ENCODE measurements at regions not wholly inside any gene's neighbourhood (a gene's known extent, or its start where the extent isn't known, plus 50 kb on each side); places are given as distances from the start of the nearest gene placed in this dataset.

DNA sequence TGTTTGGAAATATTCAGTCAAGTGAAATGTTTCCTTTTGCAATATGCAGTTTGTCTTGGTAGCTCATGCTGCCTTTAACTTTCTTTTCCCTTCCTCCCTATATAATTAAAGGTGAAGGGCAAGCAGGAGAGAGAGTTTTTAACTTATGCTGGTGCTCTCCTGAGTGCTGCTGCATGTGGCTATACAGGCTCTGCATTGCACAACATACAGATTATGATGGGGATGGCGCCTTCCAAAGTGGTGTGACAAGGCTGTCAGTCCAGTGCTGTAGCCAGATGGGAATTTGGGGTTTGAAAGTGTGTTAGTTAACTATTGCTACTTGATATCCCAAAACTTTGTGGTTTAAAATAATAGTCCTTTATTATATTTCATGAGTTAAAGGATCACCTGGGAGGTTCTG is 199.0 kb downstream of the ATP23 start:
- DNase-seq = no peak

DNA sequence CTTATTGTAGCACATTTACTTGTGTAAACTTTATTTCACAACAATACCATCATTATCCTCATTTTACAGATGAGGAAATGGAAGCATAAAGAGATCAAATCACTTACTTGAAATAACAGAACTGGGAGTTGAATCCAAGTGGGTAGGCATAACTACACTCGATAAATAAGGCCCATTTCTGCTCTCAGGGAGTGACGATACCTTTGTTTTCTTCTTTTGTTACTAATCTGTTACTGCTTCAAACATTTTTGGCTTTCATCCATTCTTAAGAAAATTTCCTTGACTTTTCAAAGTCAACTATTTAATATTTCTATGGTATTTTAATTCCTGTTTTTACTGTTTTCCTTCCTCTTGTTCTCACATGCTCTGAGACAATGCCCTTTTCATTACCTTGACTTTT is 201.6 kb downstream of the ATP23 start:
- no peak for DNase-seq

DNA sequence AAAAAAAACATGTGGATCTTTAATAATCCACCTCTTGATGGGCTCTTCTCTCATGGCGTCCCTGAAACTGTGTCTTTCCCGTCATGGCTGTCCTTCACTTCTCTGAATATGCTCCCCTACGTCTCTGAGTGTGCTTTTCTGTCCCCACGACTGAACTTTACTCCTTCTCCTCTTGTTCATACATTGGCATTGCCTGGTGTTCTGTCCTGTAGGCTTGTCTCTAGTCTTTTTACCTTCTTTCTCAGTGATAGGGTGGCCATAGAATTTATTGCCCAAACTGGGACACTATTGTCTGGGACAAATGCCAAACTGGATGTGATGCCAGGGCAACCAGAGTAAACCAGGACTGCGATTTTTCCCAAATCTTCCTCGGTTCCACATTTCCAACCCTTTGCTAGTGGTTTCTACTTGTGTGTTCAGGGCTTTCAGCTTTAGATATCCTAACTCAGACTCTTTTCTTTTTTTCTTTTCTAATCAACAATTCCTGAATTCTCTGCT is 202.2 kb downstream of the ATP23 start:
- no peak for DNase-seq

- no peak for DNase-seq
These were observed 207.0 kb downstream of the ATP23 start for GRCh38 chr12:58148405-58148804.

GRCh38 chr12:58148976-58149375 is 207.6 kb downstream of the ATP23 start:
- no peak for DNase-seq

DNA sequence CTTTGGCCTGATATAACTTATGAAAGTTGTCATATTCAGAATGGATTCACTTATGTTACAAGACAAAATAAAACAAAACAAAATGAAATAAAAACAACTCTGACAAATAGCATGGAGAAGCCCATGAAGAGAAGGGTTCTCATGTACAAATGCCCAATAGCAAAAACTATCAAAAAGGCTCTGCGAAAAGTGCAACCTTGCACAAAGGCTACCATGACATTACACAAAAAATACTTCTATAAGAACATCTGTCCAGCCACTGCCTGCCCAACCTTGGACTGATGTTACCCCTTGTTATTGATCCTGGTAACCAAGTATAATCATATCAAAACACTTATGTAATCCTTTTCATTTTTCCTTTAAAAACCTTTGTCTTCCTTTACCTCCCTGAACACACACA is 213.0 kb downstream of the ATP23 start:
- no peak for DNase-seq

- DNase-seq = no peak
These were observed 215.3 kb downstream of the ATP23 start for GRCh38 chr12:58156697-58157096.

DNA sequence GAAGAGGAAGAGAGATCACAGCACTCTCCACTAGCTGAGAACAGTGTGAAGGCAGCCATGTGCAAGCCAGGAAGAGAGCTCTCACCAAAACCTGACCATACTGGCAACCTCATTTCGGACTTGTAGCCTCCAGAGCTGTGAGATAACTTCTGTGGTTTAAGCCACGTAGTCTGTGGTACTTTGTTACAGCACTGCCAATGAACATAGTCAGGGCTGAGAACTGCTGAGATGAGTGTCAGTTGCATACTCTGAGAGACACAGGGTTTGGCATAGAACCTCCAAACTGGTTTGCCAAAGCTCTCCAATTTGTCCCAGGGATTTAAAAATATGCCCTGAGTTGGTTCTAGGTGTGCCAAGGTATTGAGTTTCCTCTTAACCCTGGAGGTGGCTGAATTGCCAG is 218.6 kb downstream of the ATP23 start:
- DNase-seq = no peak

DNA sequence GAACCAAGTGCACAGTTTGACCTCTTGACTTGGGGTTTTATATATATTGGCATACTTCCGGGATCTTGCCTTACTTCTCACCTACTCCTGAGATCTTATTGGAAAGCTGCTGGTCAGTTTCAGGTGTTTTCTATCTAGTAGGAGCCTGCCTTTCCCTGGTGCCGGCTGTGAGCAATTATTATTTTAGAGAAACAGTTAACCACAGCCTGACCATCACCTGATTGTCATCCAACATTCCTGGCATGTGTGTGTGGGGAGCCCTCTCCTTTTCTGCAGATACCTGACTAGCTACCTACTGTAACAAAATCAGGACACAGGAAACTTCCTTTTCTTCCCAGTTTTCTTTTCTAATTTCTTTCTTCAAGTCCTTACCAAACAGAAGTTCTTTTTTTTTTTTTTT is 220.4 kb downstream of the ATP23 start:
- no peak for DNase-seq

- no peak for DNase-seq
These were observed 221.7 kb downstream of the ATP23 start for GRCh38 chr12:58163021-58163420.

DNA sequence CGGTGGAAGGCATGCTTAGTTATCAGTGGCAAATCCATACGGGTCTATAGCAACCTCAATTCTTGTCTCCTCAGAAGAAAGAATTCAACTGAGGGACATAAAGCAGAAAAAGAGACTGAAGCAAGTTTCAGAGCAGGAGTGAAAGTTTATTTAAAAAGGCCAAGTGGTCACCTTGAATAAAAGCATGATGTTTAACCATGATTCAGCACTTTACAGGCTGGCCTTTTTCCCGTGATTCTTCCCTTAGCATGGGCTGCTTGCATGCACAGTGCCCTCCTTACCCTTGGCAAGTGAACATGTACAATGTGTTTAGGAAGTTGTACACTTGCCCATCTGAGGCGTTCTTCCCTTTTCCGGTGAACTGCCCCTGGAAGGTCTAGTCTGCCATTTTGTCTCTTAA is 225.3 kb downstream of the ATP23 start:
- DNase-seq = no peak

DNA sequence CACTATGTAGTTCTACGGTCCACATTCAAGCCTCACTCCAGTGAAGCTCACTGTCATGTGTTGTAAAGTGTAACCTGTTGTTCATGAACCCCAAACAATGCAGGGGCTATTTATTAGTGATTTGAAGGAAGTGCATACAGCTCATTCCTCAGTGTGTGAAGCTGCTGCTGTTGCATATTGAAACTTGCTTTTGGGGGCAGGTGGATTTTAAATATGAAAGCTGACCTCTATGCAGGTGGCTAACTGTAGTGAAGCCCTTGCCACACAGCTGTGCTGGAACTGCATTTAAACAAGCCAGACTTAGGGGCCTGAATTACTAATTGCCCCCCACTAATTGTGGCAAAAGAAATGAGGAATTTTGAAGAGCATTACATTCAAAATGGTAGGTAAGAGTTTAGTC is 226.3 kb downstream of the ATP23 start:
- DNase-seq = no peak

- no peak for DNase-seq
These were observed 228.5 kb downstream of the ATP23 start for GRCh38 chr12:58169826-58170225.

DNA sequence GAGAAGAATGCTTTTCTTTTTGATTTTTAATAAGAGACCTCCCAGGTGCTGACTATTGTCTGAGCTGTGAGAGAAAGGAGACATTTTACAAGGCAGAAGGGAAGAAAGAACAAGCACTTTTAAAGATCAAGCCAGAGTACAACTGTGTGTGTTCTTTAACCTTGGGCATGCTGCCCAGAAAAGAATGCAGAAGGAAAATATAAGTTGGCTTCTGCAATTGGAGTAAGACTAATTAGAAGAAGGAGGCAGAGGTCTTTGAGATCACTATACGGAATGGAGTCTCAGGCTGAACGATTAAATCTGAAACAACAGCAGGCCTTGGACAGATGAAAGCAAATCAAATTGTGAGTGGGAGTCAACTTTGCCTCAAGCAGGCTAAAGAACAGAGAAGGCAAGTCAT is 230.5 kb downstream of the ATP23 start:
- no peak for DNase-seq

DNA sequence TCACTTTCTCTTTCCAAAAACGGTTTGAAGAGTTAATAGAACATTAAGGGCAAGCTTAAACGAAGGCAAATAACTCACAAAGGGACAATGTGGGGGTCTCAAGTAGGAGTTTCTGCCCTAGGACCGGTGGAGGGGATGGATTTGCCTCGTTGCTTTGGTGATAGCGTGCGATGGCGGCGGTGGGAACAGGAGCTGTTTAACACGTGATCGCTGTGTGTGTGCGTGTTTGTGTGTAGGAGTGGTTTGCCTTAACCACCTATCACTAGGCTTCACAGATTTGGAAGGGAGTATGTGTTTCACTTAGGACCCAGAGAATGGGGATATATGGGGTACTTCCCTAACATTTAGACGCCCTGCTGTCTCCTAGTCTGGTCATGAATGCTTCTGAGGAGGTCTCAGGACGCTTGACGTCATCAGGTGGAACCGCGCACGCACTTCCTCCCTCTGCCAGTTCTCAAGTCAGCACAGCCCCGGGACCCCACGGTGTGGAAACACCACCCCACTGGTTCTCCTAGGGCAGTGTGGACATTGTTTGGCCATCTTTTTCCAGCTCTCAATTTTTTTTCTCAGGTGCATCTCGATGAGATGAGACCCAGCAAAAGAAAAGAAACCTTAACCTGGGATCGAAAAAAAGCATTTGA is 231.2 kb downstream of the ATP23 start:
- DNase-seq = no peak

DNA sequence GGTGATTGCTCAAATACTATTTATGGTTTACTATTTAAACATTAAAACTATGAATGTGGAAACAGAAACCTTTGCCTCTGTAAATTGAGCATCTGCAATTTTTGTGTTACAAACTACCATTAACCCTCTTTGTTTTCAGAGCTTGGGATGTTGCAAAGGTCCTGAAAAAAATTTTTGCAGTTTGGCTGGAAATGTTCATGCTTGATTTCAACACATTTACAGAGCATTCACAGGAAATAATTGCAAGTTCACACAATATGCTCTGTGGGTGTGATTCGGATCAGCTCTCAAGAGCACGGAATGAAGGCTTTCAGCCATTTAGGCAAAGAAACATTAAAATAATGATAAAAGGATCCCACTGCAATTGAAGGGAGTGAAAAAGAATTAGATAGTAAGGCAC is 232.9 kb downstream of the ATP23 start:
- no peak for DNase-seq

DNA sequence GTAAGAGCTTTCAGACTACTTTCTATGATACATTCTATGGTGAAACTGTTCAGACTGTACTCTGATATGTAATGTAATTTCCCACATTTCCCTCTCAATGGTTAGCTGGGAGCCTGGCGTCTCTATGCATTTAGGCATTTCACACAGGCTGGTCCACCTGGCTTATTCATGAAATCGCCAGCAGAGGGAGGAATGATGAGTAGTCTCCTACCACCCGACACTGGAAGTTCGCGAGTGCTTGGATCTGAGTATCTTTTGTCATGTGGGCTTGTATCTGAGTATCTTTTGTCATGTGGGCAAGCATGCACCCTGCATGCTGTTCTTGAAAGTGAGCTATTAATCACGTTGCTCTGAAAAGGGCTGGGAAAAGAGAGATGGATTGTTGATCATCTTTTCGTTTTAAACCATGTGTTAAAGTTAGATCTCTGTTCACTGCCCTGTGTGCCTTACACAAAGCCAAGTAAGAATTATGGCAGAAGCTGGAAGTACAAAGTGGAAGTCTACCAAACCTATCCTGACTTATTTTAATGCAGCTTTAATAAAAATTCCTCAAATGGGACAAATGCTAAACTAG is 235.0 kb downstream of the ATP23 start:
- no peak for DNase-seq

- DNase-seq = no peak
These were observed 236.0 kb downstream of the ATP23 start for GRCh38 chr12:58177366-58177765.

- no peak for DNase-seq
These were observed 242.8 kb downstream of the ATP23 start for GRCh38 chr12:58184212-58184611.

DNA sequence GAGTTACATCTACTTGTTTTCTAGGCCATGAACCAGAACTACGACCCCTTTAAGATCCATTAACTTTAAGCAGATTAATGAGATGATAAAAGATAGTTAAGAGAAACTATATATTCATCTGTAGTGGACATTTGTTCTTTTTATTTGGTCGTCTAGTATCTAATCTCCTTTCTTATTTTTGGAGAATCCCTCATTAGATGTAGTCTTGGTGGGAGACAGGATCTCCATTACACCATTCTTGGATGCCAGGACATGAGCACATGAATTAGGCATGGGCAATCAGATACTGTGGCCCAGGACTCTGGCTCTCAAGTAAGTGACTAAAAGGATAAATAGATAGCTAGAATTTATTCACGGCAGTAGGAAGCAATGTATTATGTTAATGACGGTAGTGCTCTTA is 245.0 kb downstream of the ATP23 start:
- no peak for DNase-seq

- DNase-seq = no peak
These were observed 245.5 kb downstream of the ATP23 start for GRCh38 chr12:58186914-58187313.

DNA sequence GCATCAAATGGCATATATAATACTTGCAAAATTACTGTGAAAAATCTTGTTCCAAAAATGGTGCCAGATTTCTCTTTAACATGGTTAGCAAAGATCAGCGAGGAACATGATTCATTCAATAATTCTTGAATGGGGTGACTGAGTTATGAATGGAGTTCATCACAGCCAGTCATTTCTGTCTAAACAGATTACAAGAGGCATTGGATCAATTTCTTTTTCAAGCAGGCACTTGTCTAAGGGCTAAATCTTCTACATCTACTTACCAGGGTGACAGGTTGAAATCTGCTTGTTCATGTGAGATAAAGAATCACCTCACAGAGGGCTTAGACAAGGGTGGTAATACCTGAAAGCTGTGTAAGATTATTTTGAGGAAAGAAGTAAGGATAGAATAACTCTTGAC is 247.7 kb downstream of the ATP23 start:
- no peak for DNase-seq

DNA sequence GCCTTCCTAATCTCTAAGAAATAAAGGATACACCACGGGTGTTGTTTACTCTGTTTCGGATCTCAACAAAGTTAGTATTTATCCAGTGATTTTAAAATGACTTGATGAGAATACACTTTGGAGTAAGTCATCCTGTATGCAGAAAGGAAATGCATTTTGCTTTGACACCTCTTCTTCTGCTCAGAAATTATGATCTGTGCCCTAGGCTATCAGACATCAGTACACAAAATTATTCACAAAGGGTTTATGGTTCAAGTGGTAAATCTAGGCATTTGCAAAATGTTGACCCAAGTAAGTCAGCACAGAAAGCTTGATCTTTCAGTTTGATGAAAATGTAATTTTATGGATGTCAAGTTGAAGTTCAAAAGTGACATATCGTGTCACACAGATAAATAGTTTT is 248.5 kb downstream of the ATP23 start:
- DNase-seq = no peak

DNA sequence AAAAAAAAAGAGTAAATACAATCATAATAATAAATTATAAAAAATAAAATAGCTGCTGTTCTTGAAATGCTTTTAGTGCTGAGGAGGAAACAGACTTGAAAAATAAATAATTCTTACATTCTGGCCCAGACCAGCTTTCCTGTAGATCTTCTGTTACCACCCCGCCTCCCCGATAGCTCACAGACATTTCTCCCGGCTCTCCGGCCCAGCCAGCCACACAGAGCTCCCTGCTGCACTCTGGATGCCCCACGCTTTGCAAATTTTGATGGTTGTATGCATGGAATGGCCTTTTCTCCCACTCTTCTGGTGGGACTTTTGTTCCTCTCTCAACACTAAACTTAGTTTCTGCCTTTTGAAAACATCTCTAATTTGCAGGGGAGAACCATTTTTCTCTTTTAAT is 249.3 kb downstream of the ATP23 start:
- no peak for DNase-seq

DNA sequence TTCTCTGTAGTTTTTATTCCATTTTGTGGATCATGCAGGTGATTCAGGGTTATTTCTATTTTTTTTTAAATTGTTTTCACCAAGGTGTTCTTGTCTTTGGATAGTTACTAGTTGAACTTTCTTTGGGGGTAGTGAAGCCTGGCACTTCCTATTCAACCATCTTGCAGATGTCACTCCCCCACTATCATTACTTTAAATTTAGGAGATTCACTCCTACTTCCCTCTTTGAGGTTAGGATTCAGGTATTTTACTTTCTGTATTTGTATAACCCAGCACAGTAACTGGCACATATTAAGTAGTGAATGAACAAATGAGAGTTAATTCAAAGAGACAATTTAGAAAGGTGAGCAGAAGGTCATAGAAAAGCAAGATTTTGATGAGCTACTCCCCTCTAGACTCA is 255.6 kb downstream of the ATP23 start:
- DNase-seq = no peak

All from stimulated activated naive CD4-positive, alpha-beta T cell (primary cell).